CD4-positive, alpha-beta T cell treated with Interleukin-1 beta for 1 hour (primary cell): ENCODE measurements at regions not wholly inside any gene's neighbourhood (a gene's known extent, or its start where the extent isn't known, plus 50 kb on each side); places are given as distances from the start of the nearest gene placed in this dataset.

ENCODE experiments used
- DNase-seq, 2 donors: peaks; one replicate each; pipeline ENCODE4 v3.0.0-alpha.2; 2020 to 2022

GRCh38 chr4:60078984-60079383, 1121.1 kb upstream of the ADGRL3 start:
- no peak for DNase-seq

DNA sequence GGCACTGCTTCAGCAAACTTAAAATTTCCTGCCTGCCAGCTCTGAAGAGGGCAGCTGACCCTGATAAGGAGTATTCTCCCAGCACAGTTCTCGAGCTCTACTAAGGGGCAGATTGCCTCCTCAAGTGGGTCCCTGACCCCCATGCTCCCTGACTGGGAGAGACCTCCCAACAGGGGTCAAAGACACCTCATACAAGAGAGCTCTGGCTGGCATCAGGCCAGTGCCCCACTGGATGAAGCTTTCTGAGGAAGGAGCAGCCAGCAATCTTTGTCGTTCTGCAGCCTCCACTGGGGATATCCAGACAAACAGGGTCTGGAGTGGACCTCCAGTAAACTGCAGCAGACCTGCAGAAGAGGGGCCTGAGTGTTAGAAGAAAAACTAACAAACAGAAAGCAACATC, 1118.3 kb upstream of the ADGRL3 start:
- no peak for DNase-seq

- DNase-seq, result no peak
Measured at GRCh38 chr4:60088807-60089486, 1111.2 kb upstream of the ADGRL3 start.

GRCh38 chr4:60089546-60090273, 1110.4 kb upstream of the ADGRL3 start:
- no peak for DNase-seq

DNA sequence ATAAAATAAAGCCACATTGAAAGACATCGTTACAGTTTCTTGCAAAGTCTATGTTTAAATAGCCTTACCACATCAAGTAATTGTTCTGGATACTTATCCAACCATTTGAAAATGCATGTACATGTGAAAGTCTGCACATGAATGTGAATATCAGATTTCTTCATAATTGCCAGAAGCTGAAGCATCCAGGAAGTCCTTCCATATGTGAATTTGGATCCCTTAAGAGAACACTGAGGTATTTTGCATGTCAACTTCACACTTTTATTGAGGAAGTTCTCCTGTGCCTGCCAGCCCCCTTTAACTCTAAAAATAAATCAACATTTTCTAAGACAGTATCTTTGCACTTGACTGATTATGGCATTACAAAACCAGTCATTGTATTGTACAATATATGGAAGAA, 1103.5 kb upstream of the ADGRL3 start:
- no peak for DNase-seq

DNA sequence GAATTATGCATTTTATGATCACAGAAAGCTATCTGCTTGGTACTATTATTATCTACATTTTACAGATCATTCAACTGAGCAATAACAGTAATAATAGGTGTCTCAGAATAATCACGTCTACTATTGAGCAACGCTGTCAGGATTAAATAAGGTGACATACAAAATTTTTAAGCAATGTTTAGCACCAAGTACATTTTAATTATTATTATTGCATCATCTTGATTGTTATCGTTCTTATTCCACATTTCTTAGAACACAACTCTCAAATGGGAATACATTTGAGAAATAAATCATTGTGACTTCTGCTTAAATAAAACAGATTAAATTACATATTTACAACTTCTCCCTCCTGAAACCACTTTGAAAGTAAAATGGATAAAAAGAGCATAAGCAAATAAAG, 1083.5 kb upstream of the ADGRL3 start:
- DNase-seq, result no peak

GRCh38 chr4:60117726-60118323, 1082.3 kb upstream of the ADGRL3 start:
- no peak for DNase-seq

DNA sequence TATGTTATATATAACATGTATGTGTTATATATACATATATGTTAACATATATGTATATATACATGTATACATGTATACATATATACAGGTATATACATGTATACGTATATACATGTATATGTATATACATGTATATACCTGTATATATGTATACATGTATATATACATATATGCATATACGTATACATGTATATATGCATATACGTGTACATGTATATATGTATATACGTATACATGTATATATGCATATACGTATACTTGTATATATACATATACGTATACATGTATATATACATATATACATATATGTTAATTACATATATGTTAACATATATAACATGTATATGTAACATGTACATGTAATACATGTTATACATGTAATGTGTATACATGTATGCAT, 1077.3 kb upstream of the ADGRL3 start:
- DNase-seq, result no peak

- DNase-seq, result no peak
Measured at GRCh38 chr4:60128888-60129287, 1071.2 kb upstream of the ADGRL3 start.

- no peak for DNase-seq
Measured at GRCh38 chr4:60129740-60130139, 1070.4 kb upstream of the ADGRL3 start.

DNA sequence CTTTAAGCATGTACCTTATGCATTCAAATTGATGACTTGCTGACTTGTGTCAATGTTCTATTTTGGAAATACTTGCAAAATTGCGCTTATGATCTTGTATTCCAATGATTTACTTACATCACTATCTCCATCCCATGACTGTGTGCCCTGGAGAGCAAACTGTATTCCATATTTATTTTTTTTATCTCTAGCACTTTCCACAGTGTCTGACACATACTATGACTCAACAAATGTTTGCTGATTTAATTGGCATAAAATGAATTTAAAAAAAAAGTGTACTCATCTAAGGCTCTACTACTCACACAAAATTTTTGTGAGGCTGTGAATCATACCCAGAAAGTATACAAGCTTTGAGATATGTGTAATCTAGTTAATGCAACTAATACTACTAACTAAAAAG, 1066.8 kb upstream of the ADGRL3 start:
- DNase-seq, result no peak

- DNase-seq, result no peak
Measured at GRCh38 chr4:60134099-60134498, 1066.0 kb upstream of the ADGRL3 start.

DNA sequence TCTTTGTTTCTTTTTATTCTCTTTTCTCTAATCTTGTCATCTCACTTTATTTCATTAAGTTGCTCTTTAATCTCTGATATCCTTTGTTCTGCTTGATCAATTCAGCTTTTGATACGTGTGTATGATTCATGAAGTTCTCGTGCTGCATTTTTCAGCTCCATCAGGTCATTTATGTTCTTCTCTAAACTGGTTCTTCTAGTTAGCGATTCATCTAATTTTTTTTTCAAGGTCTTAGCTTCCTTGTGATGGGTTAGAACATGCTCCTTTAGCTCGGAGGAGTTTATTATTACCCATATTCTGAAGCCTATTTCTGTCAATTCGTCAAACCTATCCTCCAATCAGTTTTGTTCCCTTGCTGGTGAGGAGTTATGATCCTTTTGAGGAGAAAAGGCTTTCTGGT, 1045.0 kb upstream of the ADGRL3 start:
- no peak for DNase-seq

GRCh38 chr4:60173103-60173502, 1027.0 kb upstream of the ADGRL3 start:
- DNase-seq, result no peak

DNA sequence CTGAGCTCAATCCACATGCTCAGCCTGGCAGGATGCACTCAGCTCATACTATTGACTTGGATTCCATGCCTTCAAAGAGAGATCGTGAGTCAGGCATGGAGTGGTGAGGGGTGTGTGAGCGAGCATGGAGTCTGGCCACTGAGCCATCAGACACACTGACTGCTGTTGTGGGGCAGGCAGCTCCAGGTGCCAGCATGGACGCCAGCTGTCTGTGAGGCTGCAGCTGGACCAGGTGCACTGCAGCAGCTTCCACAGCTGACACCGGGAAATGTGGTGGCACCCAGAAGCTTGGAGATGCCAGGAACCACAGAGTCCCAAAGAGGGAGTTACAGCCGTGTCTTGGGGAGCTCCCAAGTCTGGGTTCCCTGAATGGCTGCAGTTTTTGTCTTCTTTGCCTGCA, 1026.4 kb upstream of the ADGRL3 start:
- no peak for DNase-seq

DNA sequence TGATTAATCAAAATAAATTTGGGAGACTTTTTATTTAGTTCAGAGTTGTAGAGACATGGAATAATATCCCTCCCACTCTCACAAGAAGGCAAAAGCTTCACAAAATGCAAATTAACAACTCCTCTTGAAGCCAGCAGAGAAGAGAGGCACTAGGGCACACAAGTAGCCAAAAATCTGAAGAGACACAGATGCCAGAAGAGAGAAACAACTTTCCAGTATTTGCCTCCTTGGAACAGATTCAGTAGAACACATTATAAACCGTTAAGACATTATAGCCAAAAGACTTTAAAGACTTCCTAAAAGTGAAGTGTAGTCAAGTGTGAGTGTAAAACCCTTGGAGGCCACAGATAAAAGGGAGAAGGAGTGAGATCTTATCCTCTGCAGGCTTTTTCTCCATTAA, 1024.9 kb upstream of the ADGRL3 start:
- DNase-seq, result no peak

DNA sequence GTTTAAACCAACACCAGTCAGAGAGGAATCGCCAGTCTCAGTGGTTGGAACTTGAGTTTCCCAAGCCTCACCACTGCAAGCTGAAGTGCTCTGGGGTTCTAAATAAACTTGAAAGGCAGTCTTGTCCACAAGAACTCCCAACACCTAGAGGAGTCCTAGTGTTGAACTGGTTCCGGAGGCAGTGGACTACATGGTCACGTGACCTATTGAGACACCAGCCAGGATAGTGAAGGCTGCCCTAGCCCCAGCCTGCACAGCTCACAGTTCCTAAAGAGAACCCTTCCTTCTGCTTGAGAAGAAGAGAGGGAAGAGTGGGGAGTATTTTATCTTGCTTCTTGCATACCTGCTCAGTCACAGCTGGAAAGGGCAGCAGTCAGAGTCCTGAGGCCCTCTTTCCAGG, 1012.7 kb upstream of the ADGRL3 start:
- DNase-seq, result no peak

DNA sequence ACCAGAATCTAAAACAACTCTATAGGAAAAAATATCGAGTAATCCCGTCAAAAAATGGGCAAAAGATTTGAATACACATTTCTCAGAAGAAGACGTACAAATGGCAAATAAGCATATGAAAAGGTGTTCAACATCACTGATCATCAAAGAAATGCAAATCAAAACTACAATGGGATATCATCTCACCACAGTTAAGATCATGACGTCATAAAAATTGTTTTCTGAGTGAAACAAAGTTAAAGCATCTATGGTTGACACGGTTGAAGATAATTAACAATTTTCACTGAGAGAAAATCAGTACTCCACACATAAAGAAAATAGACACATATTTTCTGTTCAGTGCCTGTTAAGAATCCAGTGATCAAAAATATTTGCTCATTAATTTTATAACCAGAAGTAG, 1010.8 kb upstream of the ADGRL3 start:
- no peak for DNase-seq

DNA sequence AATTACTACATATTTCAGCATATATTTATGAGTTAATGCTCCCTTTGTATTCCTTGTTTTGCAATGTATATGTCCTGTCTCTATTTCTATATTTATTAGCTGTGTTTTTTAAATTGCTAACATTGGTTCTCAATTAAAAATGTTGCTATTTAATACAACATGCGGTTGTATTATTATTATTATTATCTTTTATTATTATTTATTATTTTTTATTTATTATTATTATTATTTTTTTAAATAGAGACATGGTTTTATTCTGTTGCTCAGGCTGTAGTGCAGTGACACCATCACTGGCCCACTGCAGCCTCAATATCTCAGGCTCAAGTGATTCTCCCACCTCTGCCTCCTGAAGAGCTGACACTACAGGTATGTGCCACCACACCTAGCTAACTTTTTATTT, 1005.9 kb upstream of the ADGRL3 start:
- DNase-seq, result no peak

- no peak for DNase-seq
Measured at GRCh38 chr4:60195256-60195655, 1004.9 kb upstream of the ADGRL3 start.

DNA sequence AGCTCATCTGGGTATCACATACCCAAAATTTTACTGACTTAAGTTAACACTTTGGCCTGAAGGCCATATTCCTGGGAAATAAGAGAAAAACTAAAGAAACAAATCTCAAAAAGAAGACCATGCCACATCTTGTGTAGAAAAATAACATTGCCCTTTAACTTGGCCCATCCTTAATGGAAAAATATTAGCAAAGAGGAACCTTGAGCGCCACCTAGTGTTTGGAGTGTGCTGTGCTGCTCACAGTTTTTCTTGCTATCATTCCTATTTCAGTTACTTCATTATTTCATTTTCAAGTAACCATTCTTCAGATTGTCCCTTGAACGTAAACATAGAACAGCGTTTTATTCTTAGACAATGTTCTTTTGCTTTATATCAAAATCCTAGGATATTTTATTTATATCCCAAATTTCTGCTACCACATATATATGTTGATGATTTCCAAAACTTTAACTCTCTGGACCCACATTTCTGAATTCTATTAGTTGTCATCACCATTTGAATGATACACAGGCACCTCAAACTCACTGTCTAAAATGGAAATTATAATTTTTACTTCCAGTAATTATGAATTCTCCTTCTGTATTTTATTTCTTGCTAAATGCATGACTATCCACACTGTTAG, 999.0 kb upstream of the ADGRL3 start:
- DNase-seq, result peak in 1 of 2 donors; percentile 4

GRCh38 chr4:60209588-60209987, 990.5 kb upstream of the ADGRL3 start:
- DNase-seq, result no peak

- no peak for DNase-seq
Measured at GRCh38 chr4:60215906-60216305, 984.2 kb upstream of the ADGRL3 start.

DNA sequence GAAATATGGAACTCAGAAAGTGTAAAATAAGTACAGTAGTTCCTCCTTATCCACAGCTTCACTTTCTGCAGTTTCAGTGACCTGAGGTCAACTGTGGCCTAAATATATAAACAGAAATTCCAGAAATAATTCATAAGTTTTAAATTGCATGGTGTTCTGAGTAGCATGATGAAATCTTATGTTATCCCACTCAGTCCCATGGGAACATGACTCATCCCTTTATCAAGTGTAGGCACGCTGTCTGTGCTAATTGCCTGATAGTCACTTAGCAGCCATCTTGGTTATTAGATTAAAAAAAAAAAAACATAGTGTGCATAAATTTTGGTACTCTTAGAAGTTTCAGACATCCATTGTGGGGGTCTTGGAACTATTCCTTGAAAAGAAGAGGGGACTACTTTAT, 983.4 kb upstream of the ADGRL3 start:
- DNase-seq, result no peak
